Esophagus muscularis mucosa (tissue), 4 donors: ENCODE measurements at regions not wholly inside any gene's neighbourhood (a gene's known extent, or its start where the extent isn't known, plus 50 kb on each side); places are given as distances from the start of the nearest gene placed in this dataset.

Experiments used
- DNase-seq: peaks from one replicate; pipeline ENCODE4 v3.0.0-alpha.2; 2017; ENCODE audit errors: extremely low spot score
- H3K27ac ChIP-seq, 4 donors: fragments of 200-600 bp; sonication (generic); replicated peaks in 1 of 4; 1 replicate in 3 of 4; 2 replicates in 1 of 4; pipeline ENCODE4 v1.5.1; 2016 to 2019; ENCODE audit warnings: mild to moderate bottlenecking in 1 of 4
- H3K27me3 ChIP-seq, 4 donors: fragments of 200-600 bp; sonication (generic); one replicate each; pipeline versions ENCODE4 v1.5.1 to v1.6.0; 2016 to 2019
- H3K36me3 ChIP-seq, 4 donors: fragments of 200-600 bp; sonication (generic); one replicate each; pipeline ENCODE4 v1.5.1; 2016 to 2019
- H3K4me1 ChIP-seq, 4 donors: fragments of 200-600 bp; sonication (generic); one replicate each; pipeline ENCODE4 v1.5.1; 2016 to 2019
- H3K4me3 ChIP-seq, 4 donors: fragments of 200-600 bp; sonication (generic); 1 replicate in 2 of 4; 2 replicates in 2 of 4; pipeline ENCODE4 v1.5.1; 2016 to 2019; ENCODE audit warnings: mild to moderate bottlenecking in 4 of 4, moderate library complexity in 1 of 4
- H3K9me3 ChIP-seq, 4 donors: fragments of 200-600 bp; sonication (generic); 1 replicate in 3 of 4; 2 replicates in 1 of 4; pipeline ENCODE4 v1.5.1; 2016 to 2019
- CTCF ChIP-seq, 3 experiments: fragments of 200-600 bp in 2 of 3; fragments of 450-650 bp in 1 of 3; sonication (generic) in 2 of 3; IDR thresholded peaks; one replicate each; pipeline ENCODE4 v1.5.1; 2017 to 2019; ENCODE audit warnings: antibody characterized with exemption in 3 of 3, mild to moderate bottlenecking in 2 of 3, moderate library complexity in 1 of 3
- EP300 ChIP-seq: sonication (generic); formaldehyde crosslinking; IDR thresholded peaks from one replicate; pipeline ENCODE4 v1.6.1; 2017; ENCODE audit warnings: antibody characterized with exemption
- POLR2A ChIP-seq: fragments of 450-650 bp; IDR thresholded peaks from one replicate; pipeline ENCODE4 v1.6.1; 2017; ENCODE audit warnings: antibody characterized with exemption, moderate library complexity, mild to moderate bottlenecking, low read depth
- POLR2AphosphoS5 ChIP-seq, 2 donors: sonication (generic); formaldehyde crosslinking; IDR thresholded peaks; one replicate each; pipeline ENCODE4 v1.6.1; 2017; ENCODE audit warnings: antibody characterized with exemption in 2 of 2
- WGBS: methylation state at CpG from one replicate; pipeline ENCODE4 v1.1.5; 2018; 5-methylcytosine and 5-hydroxymethylcytosine counted together
- intact Hi-C: fragments of 100-400 bp; cut with DNase I; formaldehyde crosslinking; loops from one replicate; pipeline ENCODE4 v1.15.1; 2023

GRCh38 chr10:117690359-117690758, 147.8 kb downstream of the EMX2 start:
- peaks cover 0 to 19% (median 0%) of the 10 kb centered on the region in 4 donors for H3K27me3 ChIP-seq
- no peak for TF ChIP-seq EP300
- WGBS: 60% methylated on average over 6 of the region's 6 CpGs
- H3K27ac ChIP-seq: no peak overlapping the region
- H3K36me3 ChIP-seq: no peaks in the 10 kb centered on the region
- no peak for DNase-seq
- no peaks in the 10 kb centered on the region for H3K4me1 ChIP-seq
- intact Hi-C loops: no loop called here
- H3K4me3 ChIP-seq: no peak overlapping the region
- no peaks in the 10 kb centered on the region for H3K9me3 ChIP-seq

GRCh38 chr10:117694190-117694589, 151.6 kb downstream of the EMX2 start:
- no peaks in the 10 kb centered on the region for H3K9me3 ChIP-seq
- TF ChIP-seq POLR2A: no peak
- TF ChIP-seq POLR2AphosphoS5 (IDR thresholded peaks at IDR 0.05): no peak
- no peak for TF ChIP-seq EP300
- TF ChIP-seq CTCF (IDR thresholded peaks at IDR 0.05): no peak
- no peak overlapping the region for H3K27ac ChIP-seq
- 43% methylated on average over 6 of the region's 6 CpGs for WGBS
- H3K4me1 ChIP-seq: no peaks in the 10 kb centered on the region
- DNase-seq: no peak
- H3K4me3 ChIP-seq: no peak overlapping the region
- no peaks in the 10 kb centered on the region for H3K27me3 ChIP-seq
- H3K36me3 ChIP-seq: no peaks in the 10 kb centered on the region
- intact Hi-C loops: no loop called here

GRCh38 chr10:117697402-117697801, 154.9 kb downstream of the EMX2 start:
- DNase-seq: no peak
- H3K36me3 ChIP-seq: no peaks in the 10 kb centered on the region
- no peaks in the 10 kb centered on the region for H3K4me1 ChIP-seq
- no peak overlapping the region for H3K4me3 ChIP-seq
- intact Hi-C loops: no loop called here
- TF ChIP-seq CTCF (IDR thresholded peaks at IDR 0.05): no peak
- TF ChIP-seq POLR2A: no peak
- no peak for TF ChIP-seq POLR2AphosphoS5 (IDR thresholded peaks at IDR 0.05)
- no peak for TF ChIP-seq EP300
- WGBS: 79% methylated on average over 2 of the region's 2 CpGs
- peaks cover 0 to 3% (median 0%) of the 10 kb centered on the region in 4 donors for H3K27me3 ChIP-seq
- no peak overlapping the region for H3K27ac ChIP-seq
- H3K9me3 ChIP-seq: no peaks in the 10 kb centered on the region

GRCh38 chr10:117698809-117699208, 156.3 kb downstream of the EMX2 start:
- Histone ChIP-seq H3K36me3 (no peaks in the 10 kb centered on the region), H3K4me1 (no peaks in the 10 kb centered on the region), H3K4me3 (no peak overlapping the region), H3K9me3 (no peaks in the 10 kb centered on the region), H3K27ac (no peak overlapping the region), H3K27me3 (peaks cover 0 to 3% (median 0%) of the 10 kb centered on the region in 4 donors)
- 73% methylated on average over 2 of the region's 2 CpGs for WGBS
- TF ChIP-seq POLR2AphosphoS5 (IDR thresholded peaks at IDR 0.05): no peak
- no peak for TF ChIP-seq CTCF (IDR thresholded peaks at IDR 0.05)
- TF ChIP-seq EP300: no peak
- no peak for TF ChIP-seq POLR2A
- DNase-seq: no peak
- intact Hi-C loops: no loop called here

- intact Hi-C loops: no loop called here
- 72% methylated on average over 7 of the region's 7 CpGs for WGBS
- no peak for DNase-seq
- TF ChIP-seq EP300: no peak
- no peak for TF ChIP-seq POLR2AphosphoS5 (IDR thresholded peaks at IDR 0.05)
- no peak for TF ChIP-seq CTCF (IDR thresholded peaks at IDR 0.05)
- TF ChIP-seq POLR2A: no peak
- Histone ChIP-seq H3K4me3 (no peak overlapping the region), H3K4me1 (no peaks in the 10 kb centered on the region), H3K27me3 (peaks cover 0 to 3% (median 0%) of the 10 kb centered on the region in 4 donors), H3K9me3 (no peaks in the 10 kb centered on the region), H3K36me3 (no peaks in the 10 kb centered on the region), H3K27ac (no peak overlapping the region)
Observed at GRCh38 chr10:117699436-117700075, 157.0 kb downstream of the EMX2 start.
